HG03439 (cell line): ENCODE measurements at regions not wholly inside any gene's neighbourhood (a gene's known extent, or its start where the extent isn't known, plus 50 kb on each side); places are given as distances from the start of the nearest gene placed in this dataset.

Source experiments
- ATAC-seq: cut with Tn5 transposase; IDR thresholded peaks from one replicate; pipeline ENCODE4 v1.9.1; 2021; ENCODE audit warnings: mild to moderate bottlenecking, moderate library complexity; ENCODE audit not compliant: unreplicated experiment

DNA sequence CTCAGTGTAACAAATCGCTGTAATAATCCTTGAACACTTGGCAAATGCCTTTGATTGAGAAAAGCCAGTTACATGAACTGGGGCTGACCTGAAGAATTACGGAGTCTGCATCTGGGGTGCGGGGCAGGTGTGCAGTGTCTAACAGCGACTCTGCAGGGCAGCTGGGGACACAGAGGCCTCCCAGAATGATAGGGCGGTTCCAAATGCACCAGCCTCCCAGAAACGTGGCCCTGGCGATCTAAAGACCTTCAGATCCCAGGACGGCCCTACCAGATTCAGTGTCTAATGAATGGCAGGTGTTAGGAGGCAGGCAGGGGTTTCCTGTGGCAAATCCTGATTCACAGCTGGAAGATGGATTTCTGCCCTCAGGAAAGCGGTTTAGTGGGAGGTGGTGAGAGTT is 100.5 kb upstream of the RGMA start:
- no peak for ATAC-seq

DNA sequence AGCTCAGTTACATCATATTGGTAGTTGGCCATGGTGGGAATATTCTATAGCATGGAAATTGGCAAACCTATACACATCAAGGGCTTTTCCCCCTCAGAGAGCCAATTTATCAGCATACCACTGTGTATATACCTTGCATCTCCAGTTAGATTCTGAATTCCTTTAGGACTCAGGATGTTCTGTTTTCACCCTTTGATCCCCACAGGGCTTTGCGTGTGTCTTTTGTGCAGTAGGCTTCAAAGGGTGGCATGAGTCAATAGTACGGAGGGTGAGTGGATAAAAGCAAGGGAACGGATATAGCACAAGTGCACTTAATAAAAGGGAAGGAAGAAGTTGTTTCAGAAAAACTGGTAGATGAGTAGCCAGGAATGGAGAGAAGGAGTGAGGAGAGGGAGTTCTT is 99.2 kb upstream of the RGMA start:
- no peak for ATAC-seq

DNA sequence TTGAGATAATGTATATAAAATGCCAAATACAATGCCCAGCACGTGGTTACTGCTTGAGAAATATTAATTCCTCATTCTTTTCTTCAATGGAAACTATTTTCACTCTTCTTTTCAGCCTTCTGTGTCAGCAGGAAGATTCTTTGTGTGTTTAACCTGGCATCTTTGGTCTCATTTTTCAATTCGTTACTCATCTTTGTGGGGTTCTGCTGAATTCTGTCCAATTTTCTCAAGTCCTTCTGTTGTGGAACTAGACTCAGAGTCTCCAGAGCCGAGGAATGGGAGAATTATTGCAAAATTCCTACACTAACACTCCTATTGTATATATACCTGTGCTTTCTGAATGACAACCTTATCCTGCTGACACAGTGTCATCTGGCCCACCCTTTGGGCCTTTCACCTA is 96.8 kb upstream of the RGMA start:
- ATAC-seq = no peak

DNA sequence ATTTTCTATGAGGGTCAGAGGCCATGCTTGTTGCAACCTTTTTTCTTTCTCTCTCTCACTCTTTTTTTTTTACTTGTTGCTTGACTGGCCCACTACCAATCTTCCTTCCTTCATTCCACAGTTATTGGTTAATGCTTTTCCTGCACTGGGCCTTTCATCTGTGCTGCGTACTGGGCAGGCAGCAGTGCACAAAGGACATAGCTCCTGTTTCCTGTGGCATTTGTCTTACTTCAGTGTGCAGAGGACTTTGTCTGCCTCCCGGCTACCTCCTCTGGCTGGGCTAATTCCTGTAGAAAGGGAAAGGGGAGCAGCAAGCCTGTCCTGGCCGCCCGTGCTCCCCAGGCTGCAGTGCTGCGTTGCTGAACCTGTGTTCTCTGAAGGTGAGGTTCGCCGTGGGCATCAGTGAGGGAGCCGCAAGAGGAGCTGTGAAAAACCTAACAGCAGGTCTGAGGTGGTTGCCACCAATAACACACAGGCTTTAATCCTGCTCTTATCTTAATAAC is 93.7 kb upstream of the RGMA start:
- ATAC-seq = no peak

DNA sequence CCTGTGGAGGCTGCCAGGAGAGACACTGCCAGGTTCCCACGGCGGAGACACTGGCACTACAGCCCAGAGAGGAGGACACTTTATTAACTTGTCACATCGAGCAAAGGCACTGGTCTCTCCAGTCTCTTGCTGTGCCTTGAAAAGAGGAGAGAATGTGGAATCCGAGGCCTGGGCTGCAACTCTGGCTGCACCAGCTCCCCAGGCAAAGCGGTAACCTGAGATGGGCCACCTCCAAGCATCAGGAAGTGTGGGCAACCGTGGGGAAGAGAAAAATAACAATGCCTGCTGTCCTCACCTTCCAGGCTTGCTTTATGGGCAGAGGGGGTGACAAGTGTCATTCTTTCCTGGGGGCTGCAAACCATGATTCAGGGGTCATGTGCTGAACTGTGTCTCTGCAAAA is 91.6 kb upstream of the RGMA start:
- ATAC-seq = no peak

DNA sequence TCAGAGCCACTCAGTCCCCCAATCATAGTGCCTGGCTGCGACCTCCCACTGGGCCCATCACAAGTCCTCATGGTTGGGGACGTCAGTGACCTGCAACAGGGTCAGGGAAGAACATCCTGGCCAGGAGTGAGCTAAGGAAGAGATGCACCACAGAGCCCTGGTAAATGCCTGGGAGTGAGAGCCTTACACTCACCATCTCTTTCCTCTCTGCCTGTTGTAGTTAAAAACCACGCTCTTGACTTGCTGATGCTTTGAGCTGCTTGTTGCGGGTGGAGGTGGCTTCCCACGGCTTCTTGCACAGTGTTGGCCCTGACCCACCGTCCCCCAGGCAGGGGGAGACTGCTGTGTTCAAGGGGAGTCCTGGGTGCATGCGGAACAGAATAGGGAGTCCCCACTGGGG is 91.1 kb upstream of the RGMA start:
- no peak for ATAC-seq

DNA sequence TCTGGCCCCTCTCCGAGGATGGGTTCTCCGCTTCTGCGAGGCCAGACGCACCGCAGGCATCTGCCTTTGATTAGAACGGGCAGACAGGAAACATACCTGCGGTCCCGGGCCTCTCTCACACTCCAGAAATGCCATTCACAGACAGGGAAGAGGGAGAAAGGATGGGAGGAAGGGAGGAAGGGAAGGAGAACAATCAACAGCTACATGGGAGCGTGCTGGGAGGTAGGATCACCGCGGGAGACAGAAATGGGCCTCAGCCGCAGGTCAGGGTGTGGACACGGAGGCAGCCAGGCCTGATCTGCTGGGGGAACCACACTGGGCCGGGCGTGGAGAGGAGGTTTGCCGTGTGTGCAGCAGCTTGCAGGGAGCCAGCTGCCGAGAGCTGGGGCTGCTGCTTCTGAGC is 90.7 kb upstream of the RGMA start:
- no peak for ATAC-seq

DNA sequence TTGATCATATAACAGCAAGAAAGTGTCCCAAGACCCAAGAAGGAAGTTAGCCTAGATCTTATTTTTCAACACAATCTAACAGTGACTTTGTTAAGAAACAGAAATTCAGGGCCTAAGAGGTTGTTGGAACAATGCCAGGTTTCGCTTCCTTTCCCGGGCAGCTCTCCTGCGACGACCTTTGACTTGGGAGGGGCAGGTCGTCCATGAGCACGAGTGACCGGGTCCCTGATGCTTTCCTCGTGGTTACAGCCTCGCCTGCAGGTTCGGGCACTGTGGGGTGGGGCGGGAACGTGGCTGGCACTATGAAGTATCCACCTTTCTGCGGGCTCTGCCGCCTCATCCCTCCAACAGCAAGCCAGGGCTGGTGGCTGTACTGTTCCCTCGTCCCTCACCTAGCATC is 90.1 kb upstream of the RGMA start:
- ATAC-seq = no peak

DNA sequence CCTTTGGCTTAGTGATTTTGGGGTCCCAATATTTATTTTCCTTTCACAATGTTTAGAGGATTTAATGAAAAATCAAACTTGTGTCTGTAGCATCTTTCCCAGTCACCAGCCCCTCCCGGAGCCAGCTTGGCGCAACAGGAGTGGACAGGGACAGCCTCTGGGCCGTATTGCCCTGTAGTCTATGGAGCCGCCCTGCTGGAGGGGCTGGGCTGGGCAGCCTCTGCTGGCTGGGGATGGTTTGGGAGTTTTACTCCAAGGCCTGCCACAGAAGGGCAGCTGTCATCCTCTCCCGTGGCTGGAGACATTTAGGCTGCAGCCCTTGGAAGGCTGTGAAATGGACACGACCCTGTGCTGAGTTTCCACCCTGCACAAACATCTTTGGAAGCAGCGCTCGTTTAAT is 89.4 kb upstream of the RGMA start:
- no peak for ATAC-seq

DNA sequence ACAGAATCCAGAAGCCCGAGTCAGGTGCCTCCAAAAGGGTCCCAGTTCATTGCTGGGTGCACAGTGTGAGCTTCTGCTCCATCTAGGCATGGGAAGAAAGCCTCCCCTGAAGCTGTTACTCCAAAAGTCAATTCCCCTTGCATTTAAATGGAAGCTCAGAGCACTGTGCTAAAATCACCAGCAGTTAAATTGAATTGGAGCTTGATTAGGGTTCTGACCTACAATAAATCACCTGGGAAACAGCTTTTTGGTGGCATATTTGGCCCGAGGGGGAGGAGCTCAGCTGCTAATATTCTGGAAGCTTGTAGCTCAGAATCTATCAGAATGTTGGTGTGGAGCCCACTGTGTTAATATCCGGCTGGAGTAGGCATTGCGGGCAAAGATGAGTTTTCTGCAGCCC is 87.1 kb upstream of the RGMA start:
- ATAC-seq = no peak

DNA sequence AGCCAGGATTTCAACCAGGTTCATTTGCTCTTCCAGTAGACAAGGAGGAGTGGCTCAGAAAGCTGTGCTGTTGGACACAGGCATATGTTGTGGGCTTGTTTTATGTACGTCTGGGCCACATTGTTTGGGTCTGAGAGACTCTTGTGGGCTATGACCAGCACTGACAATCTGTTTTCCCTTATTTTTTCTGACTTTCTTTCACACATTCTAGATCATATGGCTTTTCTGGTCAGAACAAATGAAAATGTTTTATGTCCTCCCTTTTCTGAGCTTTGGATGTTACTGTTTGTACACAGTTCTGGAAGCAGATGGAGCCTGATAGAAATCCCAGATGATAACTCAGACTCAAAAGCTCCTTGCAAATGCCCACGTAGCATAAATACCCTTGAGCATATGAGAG is 85.8 kb upstream of the RGMA start:
- no peak for ATAC-seq

DNA sequence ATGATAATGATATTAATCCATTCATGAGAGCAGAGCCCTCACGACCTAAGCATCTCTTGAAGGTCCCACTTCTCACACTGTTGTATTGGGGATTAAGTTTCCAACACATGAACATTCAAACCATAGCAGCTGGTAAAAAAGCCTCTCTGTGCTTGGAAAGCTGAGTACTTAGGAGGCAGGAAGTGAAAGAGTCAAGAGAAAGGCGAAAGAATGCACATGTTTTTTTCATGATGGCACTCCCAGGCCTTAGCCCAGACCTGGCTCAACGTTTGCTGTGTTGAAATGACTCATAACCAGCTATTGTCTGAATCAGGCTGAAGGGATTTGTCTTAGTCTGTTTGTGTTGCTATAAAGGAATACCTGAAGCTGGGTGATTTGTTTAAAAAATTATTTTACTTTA is 84.4 kb upstream of the RGMA start:
- no peak for ATAC-seq

DNA sequence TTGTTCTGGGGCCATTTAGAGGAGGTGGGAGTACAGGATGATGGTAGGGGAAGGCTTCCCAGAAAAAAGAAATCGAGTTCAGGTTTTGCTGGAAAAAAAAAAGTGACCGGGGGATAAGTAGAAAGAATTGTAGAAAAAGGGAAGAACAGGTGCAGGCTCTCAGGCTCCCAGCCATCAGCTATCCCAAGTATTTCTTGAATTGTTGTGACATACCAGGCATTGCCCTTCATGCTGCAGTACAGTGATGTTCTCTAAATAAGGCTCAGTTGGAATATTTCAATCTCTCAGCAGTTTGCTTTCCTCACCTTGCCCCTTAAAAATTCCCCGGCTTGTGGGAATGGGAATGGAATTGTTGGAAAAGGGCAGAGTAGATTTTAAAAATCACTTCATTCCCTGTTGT is 82.5 kb upstream of the RGMA start:
- ATAC-seq = no peak

DNA sequence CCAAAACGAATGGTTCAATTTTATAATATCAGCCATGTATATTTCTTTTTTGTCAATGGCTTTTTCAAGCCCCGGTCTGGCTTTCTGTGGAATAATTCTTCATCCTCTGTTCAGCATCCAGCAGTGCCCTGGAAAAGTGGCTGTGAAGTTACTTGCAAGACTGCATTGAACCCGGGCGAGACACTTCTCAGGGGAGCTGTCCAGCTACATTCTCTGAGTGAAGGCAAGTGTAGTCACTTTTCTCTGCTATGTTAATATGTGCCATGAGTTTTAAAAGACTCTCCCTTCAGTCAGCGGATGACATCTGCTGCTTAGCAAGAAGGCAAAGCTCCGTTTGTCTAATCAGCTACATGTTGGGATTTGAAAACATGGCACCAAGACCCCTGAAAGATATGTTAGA is 81.3 kb upstream of the RGMA start:
- no peak for ATAC-seq

DNA sequence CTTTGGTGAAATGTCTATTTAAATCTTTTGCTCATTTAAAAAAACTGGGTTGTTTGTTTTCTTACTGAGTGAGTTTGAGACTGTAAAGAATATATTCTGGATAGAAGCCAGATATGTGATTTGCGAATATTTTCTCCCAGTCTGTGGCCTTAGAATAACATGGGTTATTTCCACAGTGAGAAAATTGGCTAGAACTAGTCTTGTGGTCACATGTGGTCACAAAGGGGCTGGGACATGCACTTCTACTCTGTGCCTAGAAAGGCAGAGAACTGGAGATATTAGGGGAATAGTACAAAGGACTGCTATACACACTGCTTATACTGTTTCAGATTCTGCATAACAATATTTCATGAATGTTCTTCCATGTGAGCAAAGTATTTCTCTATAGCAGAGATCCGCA is 79.9 kb upstream of the RGMA start:
- ATAC-seq = no peak

DNA sequence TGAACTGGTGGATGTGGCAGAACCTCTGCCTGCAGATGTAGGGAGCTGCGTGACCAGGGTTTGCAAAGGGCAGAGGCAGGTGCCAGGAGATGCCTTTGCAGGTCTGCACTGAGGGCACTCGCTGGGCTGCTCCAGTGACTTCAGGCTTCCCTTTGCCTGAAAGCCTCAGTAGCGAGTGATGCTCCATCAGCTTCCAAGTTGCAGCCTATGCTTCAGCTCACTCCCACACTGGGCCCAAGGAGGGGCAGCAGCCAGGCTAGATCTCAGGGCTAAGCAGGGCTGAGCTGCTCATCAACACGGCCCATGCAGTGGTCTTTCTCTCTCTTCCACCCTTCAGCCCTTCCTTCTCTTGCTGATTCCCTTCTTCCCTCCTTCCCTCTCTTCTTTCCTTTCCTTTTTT is 78.3 kb upstream of the RGMA start:
- ATAC-seq = no peak

DNA sequence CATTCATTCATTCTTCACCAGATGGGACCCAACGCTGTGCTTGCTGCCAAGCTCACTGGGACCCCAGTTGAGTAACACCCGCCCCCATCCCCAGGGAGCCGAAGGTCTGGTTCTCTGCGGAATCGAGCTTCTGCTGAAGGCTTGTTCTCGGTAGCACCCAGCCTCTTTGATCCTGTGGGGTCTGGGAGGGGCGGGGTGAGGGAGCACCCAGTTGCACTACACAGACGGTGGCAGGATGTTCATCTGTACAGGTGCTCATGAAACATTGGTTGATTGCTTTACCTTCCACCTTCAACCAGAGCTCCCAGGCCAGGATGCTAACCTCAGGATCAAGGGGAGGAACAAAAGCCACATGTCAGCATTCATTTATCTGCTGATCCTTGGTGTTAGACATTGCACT is 77.7 kb upstream of the RGMA start:
- no peak for ATAC-seq

DNA sequence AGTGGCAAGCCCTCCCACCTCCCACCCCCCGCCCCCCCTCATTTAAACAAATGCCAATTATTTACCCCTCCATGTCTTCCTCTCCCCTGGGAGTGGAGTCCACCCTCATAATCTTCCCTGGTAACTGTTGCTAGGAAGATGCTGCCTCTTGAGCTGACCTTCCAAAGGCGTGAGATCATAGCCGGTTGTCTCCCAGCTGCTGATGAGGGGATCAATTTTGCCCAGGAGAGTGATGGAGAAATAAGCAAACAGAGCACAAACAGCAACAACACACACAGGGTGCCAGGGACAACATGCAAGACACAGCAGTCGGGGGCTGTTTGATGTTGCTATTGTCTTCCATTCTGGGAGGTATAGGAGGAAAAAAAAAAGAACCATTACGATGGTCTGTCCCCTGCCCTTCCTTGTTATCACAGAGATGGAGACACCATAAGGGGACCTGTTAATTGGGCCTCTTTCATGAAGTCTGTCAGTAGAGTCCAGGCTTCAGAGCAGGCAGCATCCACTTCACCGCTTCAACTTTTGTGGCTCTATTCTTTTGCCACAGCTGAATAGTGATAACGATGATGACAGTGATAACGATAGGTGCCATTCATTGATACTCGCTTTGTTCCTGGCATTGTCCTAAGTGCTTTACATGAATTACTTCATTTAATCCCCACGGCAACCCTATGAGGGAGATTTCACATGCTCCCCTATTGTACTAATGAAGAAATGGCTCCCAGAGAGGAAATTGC is 76.9 kb upstream of the RGMA start:
- no peak for ATAC-seq

DNA sequence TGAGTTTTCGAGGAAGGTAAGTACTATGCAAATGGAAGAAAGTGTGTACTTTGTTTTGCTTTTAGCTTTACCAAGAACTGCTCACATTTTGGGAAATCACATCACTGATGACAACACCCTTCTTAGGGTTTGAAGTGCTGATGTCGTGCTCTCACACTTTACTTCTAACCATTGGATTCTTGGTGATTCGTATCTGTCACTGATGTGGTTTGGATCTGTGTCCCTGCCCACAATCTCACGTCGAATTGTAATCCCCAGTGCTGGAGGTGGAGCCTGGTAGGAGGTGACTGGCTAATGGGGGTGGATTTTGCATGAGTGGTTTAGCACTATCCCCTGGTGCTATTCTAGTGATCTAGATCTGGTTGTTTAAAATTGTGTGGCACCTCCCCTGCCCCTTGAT is 75.4 kb upstream of the RGMA start:
- ATAC-seq = no peak

DNA sequence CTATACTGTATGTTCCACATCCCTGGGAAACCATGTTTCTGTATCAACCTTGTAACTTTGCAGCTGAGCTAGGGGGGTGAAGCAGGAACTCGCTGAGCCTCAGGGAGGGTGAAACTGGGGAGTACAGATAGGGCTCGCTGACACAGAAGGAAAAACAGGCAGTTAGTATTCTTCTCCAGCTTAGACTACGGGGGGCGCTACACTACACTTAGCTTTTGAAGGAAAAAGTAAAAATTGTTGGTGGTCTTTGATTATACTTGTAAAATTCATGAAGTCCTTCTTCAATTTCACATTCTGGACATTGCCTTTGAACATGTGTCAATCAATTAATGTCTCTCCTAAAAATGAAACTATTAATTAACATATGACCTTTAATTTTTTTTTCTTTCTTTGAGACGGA is 73.5 kb upstream of the RGMA start:
- no peak for ATAC-seq

DNA sequence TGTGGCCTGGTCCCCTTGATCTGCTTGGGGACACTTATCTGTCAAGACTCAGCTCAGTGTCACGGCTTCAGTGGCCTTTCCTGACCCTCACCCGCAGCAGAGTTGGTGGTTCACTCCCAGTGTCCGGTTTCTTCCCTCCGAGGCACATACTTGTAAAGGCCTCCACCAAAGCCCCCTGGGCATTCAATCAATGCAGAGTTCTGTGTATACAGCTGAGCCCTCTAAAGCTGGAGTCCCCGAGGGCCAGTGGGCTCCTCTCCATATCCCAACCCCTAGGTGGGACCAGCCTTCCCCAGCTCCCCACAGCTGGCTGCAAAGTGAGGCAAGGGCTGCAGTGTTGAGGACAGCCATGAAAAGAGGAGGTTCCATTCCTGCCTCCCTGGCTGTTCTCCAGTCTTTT is 70.9 kb upstream of the RGMA start:
- ATAC-seq = no peak

DNA sequence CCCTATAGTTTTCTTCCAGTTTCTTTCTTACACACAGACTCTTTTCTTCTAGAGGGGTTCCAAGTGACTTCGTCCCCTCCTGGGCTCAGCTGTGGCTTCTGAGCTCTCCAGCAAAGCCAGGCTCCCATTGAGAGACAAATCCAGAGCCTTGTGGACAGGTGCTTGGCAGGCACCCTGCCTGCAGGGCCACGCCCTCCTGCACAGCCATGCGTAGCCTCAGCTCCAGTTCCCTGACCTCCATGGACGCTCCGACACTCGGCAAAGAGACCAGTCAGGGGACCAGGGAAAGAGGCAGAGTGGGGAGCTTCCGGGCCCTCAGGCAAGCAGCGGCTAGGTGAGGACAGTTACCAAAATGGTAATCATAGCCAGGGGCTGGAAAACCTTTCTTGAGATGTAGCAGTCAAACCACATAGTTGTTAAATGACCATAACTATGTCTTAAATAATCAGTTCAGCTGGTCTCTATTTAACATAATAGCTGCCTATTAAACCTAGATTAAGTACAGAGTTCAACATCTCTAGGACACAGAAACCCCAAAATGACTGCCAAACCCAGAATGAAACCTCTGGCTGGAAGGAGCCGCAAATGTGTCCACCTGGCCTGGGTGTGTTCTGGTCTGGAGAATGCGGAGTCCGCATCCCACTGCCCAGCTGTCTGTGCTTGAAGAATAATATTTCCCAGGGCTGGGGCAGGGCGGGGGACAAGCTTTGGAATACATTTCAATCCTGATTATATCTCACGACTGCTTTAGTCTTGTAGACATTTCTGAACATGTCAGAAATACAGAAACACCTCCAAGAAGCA is 69.3 kb upstream of the RGMA start:
- ATAC-seq = no peak

DNA sequence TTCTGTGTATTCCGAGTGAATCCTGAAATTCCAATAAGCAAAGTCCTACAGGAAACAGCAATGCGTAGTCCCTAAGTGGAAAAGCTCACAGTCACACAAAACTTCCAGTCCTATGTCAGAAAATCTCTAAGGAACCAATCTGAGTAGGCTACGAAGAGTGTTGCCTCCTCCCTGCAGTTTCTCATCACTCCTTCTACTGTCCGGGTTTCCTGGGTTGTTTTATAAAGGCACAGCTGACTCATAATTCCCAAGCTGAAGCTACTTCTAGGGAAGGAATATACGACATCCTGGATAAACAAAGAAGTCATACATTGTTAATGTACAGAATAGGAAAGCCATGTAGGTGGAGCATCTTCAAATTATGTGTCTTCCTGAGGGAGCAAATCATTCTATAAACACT is 65.7 kb upstream of the RGMA start:
- no peak for ATAC-seq
